ENCODE measurements at regions not wholly inside any gene's neighbourhood (a gene's known extent, or its start where the extent isn't known, plus 50 kb on each side); places are given as distances from the start of the nearest gene placed in this dataset.
A peak's percentile ranks its signal among the peaks of the same experiment; 100 is the strongest.
"Not testable (repeated sequence)": the region's sequence is repeated elsewhere in the genome, so short reads cannot be mapped to it uniquely, and the experiment has no call there.

DNA sequence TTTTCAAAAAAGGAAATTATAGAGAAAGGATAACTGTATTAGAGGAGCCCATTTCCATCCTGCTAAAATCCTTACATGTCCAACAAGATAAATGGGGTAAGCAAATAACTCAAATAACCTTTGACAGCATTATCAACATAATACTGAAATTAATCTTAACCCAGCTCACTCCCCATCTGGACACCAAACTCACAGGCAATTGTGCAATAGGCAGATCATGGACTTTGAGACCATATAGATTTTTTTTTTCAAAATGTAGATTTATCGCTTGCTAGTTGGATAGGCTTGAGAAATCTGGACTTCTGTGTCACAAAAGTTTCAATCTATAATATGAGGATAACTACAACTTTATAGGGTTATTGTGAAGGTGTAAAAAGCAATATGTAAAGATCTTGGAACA lies 134.4 kb upstream of the ASCC3 start:
- no peak for DNase-seq

DNA sequence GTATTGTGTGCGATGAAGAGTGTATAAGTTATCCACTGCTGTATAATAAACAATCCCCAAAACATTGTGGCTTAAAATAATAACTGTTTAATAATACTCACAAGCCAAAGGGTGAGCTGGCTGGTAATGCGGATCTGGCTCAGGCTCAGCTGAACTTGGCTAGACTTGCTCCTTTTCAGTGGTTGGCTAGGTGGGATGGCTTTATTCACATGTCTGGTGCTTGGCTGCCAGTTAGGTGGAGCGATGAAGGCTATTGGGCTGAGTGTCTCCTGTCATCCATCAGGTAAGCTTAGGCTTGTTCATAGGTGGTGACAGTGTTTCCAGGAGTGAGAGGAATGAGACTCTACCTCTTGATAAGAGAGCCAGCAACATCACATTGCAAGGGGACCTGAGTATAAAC lies 135.0 kb upstream of the ASCC3 start:
- no peak for DNase-seq

DNA sequence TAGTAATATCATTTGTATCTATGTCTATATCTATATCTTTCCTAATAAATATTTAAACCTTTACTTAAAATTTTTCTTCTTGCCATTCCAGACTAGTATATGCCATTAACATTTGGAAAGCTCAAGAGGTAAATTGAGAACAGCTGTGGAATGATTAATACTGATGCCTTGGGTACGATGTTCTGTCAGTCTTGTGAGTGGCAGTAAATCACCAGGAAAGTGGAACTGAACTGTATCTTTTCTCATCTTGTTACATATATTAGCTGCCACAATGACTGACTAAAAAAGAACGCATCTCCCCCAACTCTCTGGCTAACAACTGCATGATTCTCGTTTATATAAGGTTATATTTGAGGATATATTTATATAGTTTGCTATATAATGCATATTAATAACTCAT lies 137.0 kb upstream of the ASCC3 start:
- DNase-seq, result no peak

DNA sequence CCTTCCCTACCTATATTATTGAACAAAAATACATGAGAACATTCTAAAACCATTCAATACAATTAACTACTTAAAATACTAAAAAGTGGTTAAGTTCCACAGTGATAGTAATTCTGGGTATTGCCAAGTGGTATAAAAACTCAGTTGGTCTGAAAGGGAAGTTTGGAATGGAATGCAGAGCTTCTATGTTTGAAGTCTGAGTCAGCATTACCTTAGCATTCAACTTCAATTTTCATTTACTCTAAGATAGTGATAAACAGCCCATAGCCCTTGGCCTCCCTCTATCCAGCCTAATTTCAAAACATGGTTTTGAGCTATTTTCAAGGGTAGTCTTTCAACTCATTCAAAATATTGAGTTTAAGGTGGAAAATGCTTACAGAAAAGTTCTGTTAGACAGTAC lies 140.4 kb upstream of the ASCC3 start:
- no peak for DNase-seq

DNA sequence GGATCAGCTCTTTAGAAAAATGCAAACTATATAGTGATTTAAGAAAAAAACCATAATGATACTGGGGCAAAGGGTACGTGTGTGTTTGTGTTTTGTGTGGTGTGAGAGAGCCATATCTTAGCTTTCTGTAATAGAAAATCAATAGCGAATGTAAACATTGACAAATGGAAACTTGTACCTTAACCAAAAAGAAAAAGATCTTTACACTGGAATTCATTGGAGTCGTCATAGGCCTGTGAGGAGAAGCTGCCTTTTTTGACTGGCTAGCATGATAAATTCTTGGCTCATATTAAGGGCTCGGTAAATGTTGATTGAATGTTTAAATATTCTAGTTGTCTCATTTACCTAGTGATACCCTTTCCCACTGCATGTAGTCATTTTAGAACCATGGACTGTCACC lies 161.8 kb upstream of the ASCC3 start:
- no peak for DNase-seq

DNA sequence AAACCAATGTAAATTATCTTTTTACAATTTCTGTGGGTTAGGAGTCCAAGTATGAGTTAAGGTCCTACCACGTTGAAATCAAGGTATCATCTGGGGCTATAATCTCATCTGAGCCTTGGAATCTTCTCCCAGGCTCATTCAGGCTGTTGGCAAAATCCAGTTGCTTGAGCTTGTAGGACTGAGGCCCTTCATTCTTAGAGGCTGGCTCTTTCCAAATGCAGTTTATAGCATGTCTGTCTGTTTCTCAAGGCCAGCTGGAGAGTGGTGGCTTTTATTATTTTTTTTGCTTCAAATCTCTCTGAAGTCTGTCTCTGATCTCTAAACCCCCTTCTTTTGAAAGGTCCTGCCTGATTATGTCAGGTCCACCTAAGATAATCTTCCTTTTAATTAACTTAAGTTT lies 177.2 kb upstream of the ASCC3 start:
- DNase-seq, result no peak

DNA sequence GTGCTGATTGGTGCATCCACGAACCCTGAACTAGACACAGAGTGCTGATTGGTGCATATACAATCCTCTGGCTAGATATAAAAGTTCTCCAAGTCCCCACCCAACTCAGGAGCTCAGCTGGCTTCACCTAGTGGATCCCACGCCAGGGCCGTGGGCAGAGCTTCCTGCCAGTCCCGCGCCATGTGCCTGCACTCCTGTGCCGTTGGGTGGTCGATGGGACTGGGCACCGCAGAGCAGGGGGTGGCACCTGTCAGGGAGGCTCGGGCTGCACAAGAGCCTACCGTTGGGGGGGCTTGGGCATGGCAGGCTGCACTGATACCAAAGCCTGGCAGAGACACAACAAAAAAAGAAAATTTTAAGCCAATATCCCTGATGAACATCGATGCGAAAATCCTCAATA lies 185.4 kb upstream of the ASCC3 start:
- no peak for DNase-seq

DNA sequence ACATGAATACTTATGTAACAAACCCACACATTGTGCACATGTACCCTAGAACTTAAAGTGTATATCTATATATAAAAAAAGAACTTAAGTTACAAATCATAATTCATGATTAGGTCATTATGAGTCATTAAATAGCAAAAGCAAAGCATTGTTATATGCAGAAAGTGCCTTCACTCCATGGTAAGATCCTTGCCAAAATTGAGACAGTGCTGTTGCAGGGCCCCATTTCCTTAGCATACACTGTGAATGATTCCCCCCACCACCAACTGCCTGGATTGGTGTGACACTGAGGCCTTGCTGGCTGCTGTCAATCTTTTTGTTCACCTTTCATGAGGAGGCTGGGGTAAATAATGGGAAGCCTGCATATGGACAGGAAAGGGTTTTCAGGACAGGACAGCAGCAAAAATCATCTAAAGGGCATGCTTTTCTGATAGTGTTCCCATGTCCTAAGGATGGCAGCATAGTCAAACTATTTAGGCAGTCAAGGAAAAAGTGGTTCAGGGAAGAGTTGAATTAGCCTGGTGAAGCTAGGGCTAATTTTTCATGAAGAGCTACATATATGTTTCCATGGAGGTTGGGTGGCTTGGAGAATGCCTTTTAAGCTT lies 188.2 kb upstream of the ASCC3 start:
- no peak for DNase-seq

DNA sequence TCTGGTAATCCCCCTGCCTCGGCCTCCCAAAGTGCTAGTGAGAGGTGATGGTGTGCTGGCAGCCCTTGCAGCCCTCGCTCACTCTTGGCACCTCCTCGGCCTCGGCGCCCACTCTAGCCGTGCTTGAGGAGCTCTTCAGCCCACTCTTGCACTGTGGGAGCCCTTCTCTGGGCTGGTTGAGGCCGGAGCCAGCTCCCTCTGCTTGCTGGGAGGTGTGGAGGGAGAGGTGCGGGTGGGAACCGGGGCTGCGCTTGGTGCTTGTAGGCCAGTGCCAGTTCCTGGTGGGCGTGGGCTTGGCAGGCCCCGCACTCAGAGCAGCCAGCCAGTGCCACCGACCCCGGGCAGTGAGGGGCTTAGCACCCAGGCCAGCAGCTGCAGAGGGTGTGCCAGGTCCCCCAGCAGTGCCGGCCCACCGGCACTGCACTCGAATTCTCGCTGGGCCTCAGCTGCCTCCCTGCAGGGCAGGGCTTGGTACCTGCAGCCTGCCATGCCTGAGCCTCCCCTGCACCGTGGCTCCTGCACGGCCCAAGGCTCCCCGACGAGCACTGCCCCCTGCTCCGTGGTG lies 189.0 kb upstream of the ASCC3 start:
- DNase-seq, result no peak

DNA sequence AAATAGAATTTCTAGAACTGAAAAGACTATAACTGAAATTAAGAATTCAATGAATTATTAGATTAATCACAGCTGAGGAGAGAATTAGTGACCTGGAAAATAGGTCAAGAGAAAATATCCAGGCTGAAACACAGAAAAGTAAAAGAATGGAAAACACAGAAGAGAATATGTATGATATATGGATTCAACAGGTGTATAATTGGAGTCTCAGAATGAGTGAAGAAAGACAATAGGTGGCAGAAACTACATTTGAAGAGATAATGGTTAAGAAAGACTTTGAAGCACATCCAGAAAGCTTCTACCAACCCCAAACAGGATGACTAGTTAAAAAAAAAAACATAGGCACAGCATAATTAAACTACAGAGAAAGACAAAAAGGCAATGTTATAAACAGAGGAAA lies 196.2 kb upstream of the ASCC3 start:
- DNase-seq, result no peak

DNA sequence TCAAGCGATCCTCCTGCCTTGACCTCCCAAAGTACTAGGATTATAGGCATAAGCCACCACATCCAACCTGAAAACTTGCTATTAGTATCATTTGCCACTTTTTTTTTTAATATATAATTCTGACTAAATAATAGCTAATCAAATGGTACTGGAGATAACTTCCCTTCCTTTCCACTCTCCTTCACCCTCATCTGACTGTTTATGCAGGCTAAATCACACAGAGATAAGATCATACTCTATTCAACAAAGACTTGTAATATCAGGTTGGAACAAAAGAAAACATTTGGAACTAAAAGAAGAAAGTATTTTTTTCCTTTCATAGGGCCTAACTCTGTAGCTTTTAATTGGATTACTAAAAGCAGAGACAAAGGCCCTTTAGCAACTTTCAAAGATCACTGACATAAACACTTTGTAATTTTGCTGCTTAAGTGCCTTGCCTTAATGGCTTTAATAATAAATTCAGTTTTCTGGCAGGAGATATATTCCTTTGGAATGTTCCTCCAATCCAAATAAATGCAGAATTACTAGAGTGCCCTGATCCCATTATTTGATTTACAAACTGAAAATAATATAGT lies 198.7 kb upstream of the ASCC3 start:
- no peak for DNase-seq

DNA sequence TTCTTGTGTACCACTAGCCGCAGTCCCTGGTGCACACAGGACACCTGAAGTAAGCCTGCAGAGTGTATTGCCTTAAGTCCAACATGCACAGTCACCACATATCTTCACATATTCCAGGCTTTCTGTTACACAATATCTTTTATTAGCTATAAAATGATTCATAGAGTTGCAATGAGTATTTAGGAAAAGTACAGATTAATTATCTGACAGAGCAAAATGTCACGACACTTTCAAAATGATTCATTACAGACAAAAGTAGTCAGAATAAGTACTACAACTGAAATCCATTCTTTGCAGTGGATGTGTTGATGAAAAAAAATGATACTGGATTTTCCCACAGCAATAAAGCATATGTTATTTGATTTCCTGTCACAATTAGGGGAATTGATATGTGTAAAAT lies 199.5 kb upstream of the ASCC3 start:
- no peak for DNase-seq

DNA sequence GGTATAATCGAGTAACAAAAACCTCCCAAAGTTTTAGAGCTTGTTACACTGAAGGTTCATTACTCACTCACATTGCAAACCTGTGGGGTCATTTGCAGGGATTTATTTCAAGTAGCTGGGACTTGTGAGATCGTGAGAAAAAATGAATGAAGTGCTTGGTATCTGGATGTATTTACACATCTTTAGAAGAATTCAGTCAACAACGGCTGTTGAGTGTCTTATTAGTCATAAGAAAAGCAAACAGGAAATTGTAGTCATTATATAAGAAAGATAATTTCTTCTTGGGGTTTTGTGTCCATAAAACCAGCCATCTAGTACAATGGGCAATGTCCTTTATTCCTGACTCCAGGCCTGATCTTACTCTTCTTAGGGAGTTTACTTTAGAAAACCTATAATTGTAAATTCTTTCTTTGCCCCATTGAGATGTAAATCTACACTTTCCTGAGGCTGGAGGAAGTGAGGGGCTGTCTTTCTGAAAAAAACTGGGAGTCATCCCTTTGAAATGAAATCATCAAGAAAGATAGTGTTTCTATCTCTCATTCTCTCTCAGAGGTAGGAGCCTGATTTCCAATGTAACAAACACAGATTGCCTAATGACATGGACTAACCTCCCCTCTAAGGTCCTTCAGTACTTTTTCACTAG lies 202.5 kb upstream of the ASCC3 start:
- no peak for DNase-seq

DNA sequence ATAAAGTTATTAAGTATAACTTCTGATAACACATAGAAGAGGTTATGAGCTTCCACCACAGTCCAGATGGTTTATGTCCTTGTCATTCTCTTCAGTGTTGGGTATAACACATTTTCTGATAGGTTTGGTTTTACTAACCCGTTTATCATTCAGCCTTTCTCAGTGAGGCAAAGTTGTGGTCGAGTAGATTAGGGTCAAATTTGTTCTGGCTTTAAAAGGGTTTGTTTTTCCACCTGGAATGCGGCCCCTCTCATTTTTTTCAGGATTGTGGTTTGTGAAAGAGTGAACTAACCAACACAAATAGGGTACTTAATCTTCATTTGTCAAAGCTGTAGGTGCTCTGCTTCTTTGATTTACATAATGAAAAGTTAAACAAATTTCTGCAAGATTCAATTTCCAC lies 204.2 kb upstream of the ASCC3 start:
- DNase-seq, result no peak

DNA sequence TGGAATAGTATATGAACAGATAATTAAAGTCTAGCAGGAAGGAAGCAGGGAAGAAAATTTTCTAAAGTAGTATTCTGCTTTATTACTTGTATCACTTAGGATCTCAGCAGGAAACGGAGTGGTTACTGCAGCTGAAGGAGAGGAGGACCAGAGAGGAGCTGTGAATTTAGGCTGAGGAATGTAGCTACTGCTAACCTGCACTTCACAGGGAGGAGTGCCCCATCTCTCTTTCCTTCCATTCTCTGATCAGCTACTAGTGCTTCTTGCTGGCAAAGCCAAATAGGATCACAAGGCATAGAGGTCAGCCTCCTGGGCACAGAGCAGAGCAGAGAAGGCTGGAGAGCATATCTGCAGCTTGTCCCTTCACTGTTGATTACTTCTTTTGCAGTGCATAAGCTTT lies 205.3 kb upstream of the ASCC3 start:
- no peak for DNase-seq

DNA sequence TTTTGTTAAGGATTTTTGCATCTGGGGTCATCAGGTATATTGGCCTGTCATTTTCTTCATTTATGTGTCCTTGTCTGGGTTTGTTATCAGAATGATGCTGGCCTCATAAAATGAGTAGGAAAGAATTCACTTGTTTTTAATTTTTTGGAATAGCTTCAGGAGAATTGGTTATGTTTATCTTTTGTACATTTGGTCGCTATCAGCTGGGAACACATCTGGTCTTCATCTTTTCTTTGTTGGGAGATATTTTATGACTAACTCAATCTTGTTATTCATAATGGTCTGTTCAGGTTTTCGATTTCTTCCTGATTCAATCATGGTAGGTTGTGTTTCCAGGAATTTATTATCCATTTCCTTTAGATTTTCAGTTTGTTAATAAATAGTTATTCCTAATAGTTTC lies 207.5 kb upstream of the ASCC3 start:
- DNase-seq, result no peak

DNA sequence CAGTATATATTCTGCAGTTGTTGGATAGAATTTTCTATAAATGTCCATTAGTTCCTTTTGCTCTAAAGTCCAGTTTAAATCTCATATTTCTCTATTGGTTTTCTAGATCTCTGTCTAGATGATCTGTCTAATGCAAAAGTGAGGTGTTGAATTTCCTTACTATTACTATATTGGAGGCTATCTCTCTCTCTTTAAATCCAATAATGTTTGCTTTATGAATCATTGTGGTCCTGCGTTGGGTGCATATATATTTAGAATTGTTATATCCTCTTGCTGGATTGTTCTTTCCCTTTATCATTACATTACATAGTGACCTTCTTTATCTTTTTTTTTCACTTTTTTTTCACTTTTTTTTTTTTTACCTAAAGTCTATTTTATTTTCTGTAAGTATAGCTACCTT lies 208.5 kb upstream of the ASCC3 start:
- no peak for DNase-seq

DNA sequence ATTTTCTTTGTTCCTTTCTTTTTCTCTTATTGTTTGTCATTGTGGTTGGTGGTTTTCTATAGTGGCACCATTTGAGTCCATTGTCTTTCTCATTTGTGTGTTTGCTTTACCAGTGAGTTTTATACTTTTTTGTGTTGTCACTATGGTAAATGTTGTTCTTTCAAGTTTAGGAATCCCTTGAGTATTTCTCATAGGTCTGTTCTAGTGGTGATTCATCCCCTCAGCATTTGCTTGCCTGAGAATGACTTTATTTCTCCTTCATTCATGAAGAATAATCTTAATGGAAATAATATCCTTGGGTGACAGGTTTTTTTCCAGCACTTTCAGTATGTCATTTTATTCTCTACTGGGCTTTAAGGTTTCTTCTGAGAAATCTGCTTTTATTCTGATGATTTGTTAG lies 209.2 kb upstream of the ASCC3 start:
- no peak for DNase-seq

DNA sequence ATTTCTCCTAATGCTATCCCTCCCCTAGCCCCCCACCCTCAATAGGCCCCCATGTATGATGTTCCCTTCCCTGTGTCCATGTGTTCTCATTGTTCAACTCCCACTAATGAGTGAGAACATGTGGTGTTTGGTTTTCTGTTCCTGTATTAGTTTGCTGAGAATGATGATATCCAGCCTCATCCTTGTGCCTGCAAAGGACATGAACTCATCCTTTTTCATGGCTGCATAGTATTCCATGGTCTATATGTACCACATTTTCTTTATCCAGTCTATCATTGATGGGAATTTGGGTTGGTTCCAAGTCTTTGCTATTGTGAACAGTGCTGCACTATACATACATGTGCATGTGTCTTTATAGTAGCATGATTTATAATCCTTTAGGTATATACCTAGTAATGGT lies 217.5 kb upstream of the ASCC3 start:
- DNase-seq, result not testable (repeated sequence)

DNA sequence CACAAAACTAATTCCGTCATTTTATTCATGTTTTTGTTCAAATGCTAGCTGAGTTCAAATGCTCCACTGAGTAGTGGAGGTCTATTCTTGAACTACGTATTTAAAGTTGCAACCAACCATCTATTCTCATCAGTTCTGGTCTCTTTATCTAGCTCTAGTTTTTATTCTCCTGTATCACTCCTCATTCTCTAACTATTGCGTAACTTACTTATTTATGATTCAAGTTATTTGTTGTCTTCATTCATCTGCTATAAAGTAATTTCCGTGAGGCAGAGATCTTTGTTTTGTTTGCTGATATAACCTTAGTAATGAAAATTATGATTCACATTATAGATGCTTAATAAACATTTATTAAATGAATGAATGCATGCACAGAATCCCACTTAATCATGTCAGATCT lies 221.6 kb upstream of the ASCC3 start:
- DNase-seq, result no peak

DNA sequence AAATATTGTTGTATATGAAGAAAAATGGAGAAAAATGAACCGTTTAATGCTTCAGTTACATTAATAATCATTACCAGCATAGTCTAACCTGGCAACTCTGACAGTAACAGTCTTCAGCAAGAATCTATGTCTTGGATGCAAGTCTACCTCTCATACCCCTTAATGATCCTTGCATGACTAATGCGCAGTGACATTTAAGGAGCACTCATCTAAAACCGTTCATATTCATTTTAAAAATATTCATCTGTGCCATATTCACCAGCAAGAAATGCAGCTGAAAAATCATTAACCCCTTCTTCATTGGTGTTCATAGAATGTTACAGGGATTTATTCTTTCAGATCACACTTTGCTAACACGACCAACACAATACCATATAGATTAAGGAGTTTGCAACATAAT lies 227.2 kb upstream of the ASCC3 start:
- no peak for DNase-seq

DNA sequence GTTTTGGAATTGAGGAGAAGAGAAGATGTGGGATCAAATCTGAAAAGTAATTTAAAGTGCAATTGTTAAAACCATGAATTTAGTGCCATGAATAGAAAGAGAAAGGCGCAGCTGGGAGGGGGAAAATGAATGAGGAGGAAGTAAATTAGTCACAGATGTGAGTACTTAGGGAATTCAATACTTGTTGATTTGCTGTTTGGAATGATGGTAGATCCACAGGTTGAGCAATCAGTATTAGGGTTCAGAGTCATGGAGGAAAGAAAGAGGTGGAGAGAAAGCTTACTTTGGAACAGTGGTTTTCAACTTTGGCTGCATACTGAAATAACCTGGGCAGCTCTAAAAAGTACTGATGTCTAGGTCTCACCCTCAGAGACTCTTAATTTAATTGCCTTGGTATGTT lies 229.7 kb upstream of the ASCC3 start:
- DNase-seq, result no peak

DNA sequence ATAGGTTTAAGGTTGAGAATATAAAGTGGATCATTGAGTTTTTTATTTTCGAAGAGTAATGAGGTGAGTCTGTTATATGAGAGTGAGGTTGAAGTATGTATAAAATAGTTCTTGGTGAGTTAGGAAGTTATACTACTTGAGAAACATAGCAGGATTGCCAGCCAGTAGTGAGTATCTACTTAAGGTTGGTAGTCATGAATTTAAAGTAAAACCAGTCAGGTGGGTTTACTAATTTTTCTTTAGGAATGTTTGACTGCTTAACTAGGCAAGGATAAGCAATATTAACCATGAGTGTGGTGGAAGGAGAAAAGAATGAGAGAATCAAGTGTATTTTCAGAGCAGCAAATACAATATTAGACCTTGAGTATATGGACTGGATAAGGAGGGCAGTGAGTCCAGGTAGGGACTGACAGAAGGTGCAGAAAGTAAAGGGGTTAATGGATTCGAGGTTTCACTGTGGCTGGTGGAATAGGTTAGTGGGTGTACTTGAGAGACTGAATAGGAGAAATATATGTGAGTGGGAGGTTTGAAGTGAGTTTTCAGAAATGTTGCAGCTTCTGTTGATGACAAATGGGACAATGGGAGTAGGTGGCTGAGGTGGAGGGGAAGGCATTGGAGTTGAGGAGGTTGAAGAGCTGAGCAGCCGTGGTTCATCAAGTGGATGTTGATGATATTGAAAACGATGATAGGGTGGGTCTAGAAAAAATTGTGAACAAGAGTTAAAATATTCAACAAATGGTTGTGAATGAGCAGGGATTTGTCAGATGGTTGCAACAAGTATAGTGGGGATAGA lies 232.5 kb upstream of the ASCC3 start:
- no peak for DNase-seq

DNA sequence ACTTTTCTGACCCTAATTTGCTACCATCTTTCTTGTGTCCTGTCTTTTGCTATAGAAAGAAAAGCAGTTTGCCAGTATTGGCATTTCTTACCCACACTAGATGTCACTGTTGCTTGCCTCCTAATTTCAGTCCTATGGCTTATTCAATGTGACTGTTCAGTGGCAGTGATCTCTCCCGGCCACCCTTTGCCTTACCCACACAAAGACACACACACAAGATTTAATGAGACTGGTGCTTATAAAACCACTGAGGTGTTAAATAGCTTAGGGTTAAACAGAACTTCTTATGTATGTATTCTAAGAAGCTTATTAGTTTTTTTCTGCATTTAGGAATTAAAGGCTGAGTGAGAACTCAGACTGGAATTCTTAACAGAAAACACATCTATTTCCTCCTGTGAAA lies 233.6 kb upstream of the ASCC3 start:
- DNase-seq, result peak; percentile 50

All from NCI-H1694 treated with DMSO at 0.1 percent for 48 hours (cell line).